Tibial artery (tissue), 4 donors: ENCODE measurements at regions not wholly inside any gene's neighbourhood (a gene's known extent, or its start where the extent isn't known, plus 50 kb on each side); places are given as distances from the start of the nearest gene placed in this dataset.

Experiments
- DNase-seq, 2 donors: peaks; one replicate each; pipeline ENCODE4 v3.0.0-alpha.2; 2019
- H3K27ac ChIP-seq, 2 donors: fragments of 200-600 bp; sonication (generic) in 1 of 2; 1 replicate in 1 of 2; 2 replicates in 1 of 2; pipeline ENCODE4 v1.5.1; 2018 to 2019; ENCODE audit warnings: mild to moderate bottlenecking in 1 of 2
- H3K27me3 ChIP-seq, 2 donors: fragments of 200-600 bp; sonication (generic) in 1 of 2; one replicate each; pipeline versions ENCODE4 v1.5.1 to v1.6.0; 2016 to 2019
- H3K36me3 ChIP-seq, 3 donors: fragments of 200-600 bp; sonication (generic) in 2 of 3; one replicate each; pipeline ENCODE4 v1.5.1; 2016 to 2019; ENCODE audit warnings: mild to moderate bottlenecking in 2 of 3
- H3K4me1 ChIP-seq, 4 donors: fragments of 200-600 bp; sonication (generic) in 2 of 4; 1 replicate in 3 of 4; 2 replicates in 1 of 4; pipeline ENCODE4 v1.5.1; 2016 to 2019
- H3K4me3 ChIP-seq, 2 donors: fragments of 200-600 bp; sonication (generic) in 1 of 2; 1 replicate in 1 of 2; 2 replicates in 1 of 2; pipeline ENCODE4 v1.5.1; 2018 to 2019; ENCODE audit warnings: mild to moderate bottlenecking in 2 of 2
- H3K9me3 ChIP-seq, 3 donors: fragments of 200-600 bp; sonication (generic) in 1 of 3; one replicate each; pipeline ENCODE4 v1.5.1; 2016 to 2019
- CTCF ChIP-seq, 2 experiments: fragments of 200-600 bp in 1 of 2; fragments of 450-650 bp in 1 of 2; IDR thresholded peaks; one replicate each; pipeline ENCODE4 v1.5.1; 2017 to 2019; ENCODE audit warnings: antibody characterized with exemption in 2 of 2, mild to moderate bottlenecking in 1 of 2, moderate library complexity in 1 of 2
- intact Hi-C: fragments of 100-400 bp; cut with DNase I; formaldehyde crosslinking; loops from one replicate; pipeline ENCODE4 v1.15.0; 2023; ENCODE audit warnings: low total_unique reads

DNA sequence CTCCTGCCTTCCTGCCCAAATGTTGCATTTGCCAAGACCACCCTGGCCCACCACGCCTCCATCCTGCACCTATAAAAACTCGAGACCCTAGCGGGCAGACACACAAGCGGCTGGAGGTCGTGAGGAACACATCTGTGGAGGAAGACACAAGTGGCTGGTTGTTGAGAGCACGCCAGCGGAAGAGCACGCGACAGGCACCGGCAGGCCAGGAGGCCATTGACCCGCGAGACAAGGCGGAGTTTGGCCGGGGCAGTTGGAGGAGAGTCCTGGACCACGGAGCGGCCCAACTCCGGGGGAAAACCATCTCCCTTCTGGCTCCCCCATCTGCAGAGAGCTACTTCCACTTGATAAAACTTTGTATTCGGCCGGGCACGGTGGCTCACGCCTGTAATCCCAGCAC, 115.2 kb upstream of the AGA start:
- H3K27ac ChIP-seq: no peak overlapping the region
- DNase-seq: no peak
- no peaks in the 10 kb centered on the region for H3K4me1 ChIP-seq
- no peaks in the 10 kb centered on the region for H3K27me3 ChIP-seq
- intact Hi-C loops: no loop called here
- no peak for TF ChIP-seq CTCF (IDR thresholded peaks at IDR 0.05)
- no peaks in the 10 kb centered on the region for H3K9me3 ChIP-seq
- no peak overlapping the region for H3K4me3 ChIP-seq
- H3K36me3 ChIP-seq: no peaks in the 10 kb centered on the region

GRCh38 chr4:177558995-177559394, 116.8 kb upstream of the AGA start:
- DNase-seq: no peak
- Histone ChIP-seq H3K4me1 (no peaks in the 10 kb centered on the region), H3K27ac (no peak overlapping the region), H3K27me3 (no peaks in the 10 kb centered on the region), H3K9me3 (no peaks in the 10 kb centered on the region), H3K36me3 (no peaks in the 10 kb centered on the region), H3K4me3 (no peak overlapping the region)
- intact Hi-C loops: no loop called here
- no peak for TF ChIP-seq CTCF (IDR thresholded peaks at IDR 0.05)

- Histone ChIP-seq H3K9me3 (no peaks in the 10 kb centered on the region), H3K27me3 (no peaks in the 10 kb centered on the region), H3K36me3 (no peaks in the 10 kb centered on the region), H3K27ac (no peak overlapping the region), H3K4me1 (no peaks in the 10 kb centered on the region), H3K4me3 (no peak overlapping the region)
- intact Hi-C loops: no loop called here
- TF ChIP-seq CTCF (IDR thresholded peaks at IDR 0.05): no peak
- DNase-seq: no peak
Observed at GRCh38 chr4:177562163-177562562, 119.9 kb upstream of the AGA start.

- no peak overlapping the region for H3K27ac ChIP-seq
- no peaks in the 10 kb centered on the region for H3K27me3 ChIP-seq
- no peak for TF ChIP-seq CTCF (IDR thresholded peaks at IDR 0.05)
- intact Hi-C loops: no loop called here
- H3K36me3 ChIP-seq: no peaks in the 10 kb centered on the region
- DNase-seq: no peak
- H3K9me3 ChIP-seq: no peaks in the 10 kb centered on the region
- no peak overlapping the region for H3K4me3 ChIP-seq
- no peaks in the 10 kb centered on the region for H3K4me1 ChIP-seq
Observed at GRCh38 chr4:177562859-177563258, 120.6 kb upstream of the AGA start.

DNA sequence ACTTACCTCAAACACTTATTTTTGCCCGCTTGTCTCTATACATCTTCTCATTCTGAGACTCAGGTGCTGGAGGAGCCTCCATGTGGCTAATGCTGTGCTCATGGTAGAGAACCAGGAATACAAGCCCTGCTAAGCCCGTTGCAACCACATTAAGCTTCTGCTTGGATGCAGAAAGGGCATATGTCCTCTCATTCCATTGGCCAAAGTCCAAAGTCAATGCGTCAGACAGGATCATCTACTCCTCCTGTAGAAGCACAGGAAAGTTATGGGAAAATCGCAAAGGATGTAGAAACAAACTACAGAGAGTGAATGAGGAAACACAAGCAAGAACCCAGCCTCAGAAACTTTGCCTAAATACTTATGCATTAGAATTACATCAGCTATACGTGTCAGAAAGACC, 124.5 kb upstream of the AGA start:
- no peaks in the 10 kb centered on the region for H3K36me3 ChIP-seq
- no peak for DNase-seq
- no peak for TF ChIP-seq CTCF (IDR thresholded peaks at IDR 0.05)
- H3K4me3 ChIP-seq: no peak overlapping the region
- no peaks in the 10 kb centered on the region for H3K9me3 ChIP-seq
- no peak overlapping the region for H3K27ac ChIP-seq
- intact Hi-C loops: no loop called here
- peaks cover 0 to 10% (median 0%) of the 10 kb centered on the region in 4 donors for H3K4me1 ChIP-seq
- no peaks in the 10 kb centered on the region for H3K27me3 ChIP-seq

DNA sequence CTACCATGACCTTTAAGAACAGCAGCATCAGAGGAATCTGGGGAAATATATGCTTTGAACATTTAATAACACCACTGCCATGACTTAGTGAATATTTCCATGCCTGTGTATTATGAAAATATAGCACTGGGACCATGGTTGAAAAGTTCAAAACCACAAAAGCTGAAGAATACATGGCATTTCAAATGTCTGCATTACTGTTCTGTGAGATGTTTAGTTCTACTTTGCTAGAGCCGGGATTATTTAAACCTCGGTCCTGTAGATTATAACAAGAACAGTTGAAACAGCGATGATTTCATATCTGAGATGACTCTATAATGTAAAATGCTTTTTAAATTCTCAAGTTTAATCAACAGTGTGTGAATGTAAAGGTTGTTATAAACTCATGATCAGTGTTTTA, 126.7 kb upstream of the AGA start:
- H3K27ac ChIP-seq: no peak overlapping the region
- no peaks in the 10 kb centered on the region for H3K9me3 ChIP-seq
- H3K4me3 ChIP-seq: no peak overlapping the region
- peaks cover 0 to 10% (median 0%) of the 10 kb centered on the region in 4 donors for H3K4me1 ChIP-seq
- intact Hi-C loops: no loop called here
- no peak for DNase-seq
- H3K36me3 ChIP-seq: no peaks in the 10 kb centered on the region
- no peak for TF ChIP-seq CTCF (IDR thresholded peaks at IDR 0.05)
- H3K27me3 ChIP-seq: no peaks in the 10 kb centered on the region
